Left lobe of liver (tissue), 2 donors: ENCODE measurements at regions not wholly inside any gene's neighbourhood (a gene's known extent, or its start where the extent isn't known, plus 50 kb on each side); places are given as distances from the start of the nearest gene placed in this dataset.

ENCODE experiments used
- ATAC-seq: fragments of 200-7000 bp; cut with Tn5 transposase; one replicate; pipeline ENCODE4 v1.9.1; 2020; ENCODE audit warnings: mild to moderate bottlenecking, moderate library complexity
- DNase-seq: peaks from one replicate; pipeline ENCODE4 v3.0.0-alpha.2; 2020; ENCODE audit warnings: low spot score
- donor health status: DM: no; HTN: no; CAD: no; lungs with moderate emphysema.
- donor health status: DM: no; HTN: yes; CAD: no.

GRCh38 chr5:109944461-109944860, 254.7 kb downstream of the MAN2A1 start:
- DNase-seq: no peak
- no peak for ATAC-seq

- no peak for DNase-seq
- ATAC-seq: peak; percentile 95
These were observed 255.5 kb downstream of the MAN2A1 start for GRCh38 chr5:109945097-109945678.

- no peak for ATAC-seq
These were observed 256.2 kb downstream of the MAN2A1 start for GRCh38 chr5:109945723-109946480.

DNA sequence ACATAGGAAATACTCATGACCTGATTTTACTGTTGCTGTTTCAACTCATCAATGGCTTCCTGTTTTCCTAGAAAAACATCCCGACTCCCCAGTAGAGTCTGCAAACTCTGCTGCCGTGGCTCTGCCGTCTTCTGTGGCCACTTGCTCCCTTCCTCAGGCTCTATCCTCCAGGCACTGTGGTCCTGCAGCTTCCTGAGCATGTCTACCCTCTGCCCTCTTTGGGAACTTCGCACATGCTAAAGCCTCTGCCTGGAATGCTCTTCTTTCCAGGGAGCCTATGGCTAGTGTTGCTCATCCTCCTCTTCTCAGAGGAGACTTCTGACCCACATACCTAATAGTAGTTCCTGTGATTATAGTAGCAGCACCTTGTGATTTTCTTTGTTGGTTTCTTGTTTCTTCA, 256.9 kb downstream of the MAN2A1 start:
- DNase-seq (no peak), ATAC-seq (no peak)

More at GRCh38 chr5:109945723-109946480, 256.2 kb downstream of the MAN2A1 start:
- no peak for DNase-seq

GRCh38 chr5:109947667-109948066, 257.9 kb downstream of the MAN2A1 start:
- DNase-seq (no peak), ATAC-seq (no peak)

DNA sequence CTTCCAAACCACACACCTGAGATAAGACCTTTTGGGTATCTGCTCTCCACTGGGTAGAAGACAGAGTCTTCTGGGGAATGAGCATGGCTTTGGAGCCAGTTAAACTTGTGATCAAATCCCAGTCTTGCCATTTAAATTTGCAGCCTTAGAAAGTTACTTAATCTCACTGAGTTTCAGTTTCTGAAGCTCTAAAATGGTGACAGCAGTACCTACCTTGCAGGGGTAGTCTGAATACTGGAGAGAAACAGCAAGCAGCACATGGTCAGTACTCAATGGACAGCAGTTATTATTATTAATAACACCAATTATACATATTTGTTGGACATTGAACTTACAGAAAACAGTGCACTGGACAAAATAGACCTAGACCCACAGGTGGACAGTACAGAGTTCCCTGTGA, 260.9 kb downstream of the MAN2A1 start:
- ATAC-seq (no peak), DNase-seq (no peak)

- DNase-seq (no peak), ATAC-seq (no peak)
These were observed 261.6 kb downstream of the MAN2A1 start for GRCh38 chr5:109951348-109951747.

- DNase-seq (no peak), ATAC-seq (peak; percentile 51)
These were observed 262.0 kb downstream of the MAN2A1 start for GRCh38 chr5:109951758-109952157.

DNA sequence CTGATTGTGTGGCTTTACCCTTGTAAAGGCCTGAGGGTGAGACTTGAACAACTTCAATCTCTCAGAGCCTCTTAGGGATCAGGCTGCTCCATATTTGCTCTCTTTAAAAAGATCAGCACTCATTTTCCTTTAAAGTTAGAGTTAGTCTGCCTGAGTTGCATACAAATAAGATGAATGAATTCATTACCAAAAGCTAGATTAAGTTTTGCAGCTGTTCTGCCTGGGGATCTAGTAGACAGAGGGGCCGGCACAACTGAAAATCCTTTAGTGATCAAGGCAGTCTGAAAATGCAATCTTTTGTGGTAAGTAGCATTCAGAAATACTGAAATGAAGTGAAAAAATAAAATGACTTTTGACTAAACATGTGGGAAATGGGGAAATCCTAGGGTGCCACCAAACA, 264.0 kb downstream of the MAN2A1 start:
- DNase-seq (no peak), ATAC-seq (no peak)

DNA sequence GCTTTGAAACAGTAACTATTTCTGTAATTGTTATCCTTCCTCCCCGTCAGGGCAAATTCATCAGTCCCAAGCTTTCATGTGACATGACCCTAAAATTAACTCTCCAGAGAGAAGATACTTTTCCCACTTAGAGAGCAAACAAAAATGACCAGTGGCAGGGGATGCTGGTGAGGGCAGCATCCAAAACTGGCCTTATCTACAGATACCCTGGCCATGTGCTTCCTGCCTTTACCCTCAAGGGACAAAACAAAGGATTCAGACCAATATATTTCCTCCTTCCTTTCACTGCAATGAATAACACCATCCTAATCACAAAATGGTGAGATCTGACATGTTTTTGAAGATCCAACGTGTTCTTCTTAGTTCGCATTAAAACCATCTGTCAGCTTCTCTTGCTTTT, 267.2 kb downstream of the MAN2A1 start:
- DNase-seq (no peak), ATAC-seq (no peak)

- no peak for DNase-seq
- no peak for ATAC-seq
These were observed 268.4 kb downstream of the MAN2A1 start for GRCh38 chr5:109958082-109958481.

DNA sequence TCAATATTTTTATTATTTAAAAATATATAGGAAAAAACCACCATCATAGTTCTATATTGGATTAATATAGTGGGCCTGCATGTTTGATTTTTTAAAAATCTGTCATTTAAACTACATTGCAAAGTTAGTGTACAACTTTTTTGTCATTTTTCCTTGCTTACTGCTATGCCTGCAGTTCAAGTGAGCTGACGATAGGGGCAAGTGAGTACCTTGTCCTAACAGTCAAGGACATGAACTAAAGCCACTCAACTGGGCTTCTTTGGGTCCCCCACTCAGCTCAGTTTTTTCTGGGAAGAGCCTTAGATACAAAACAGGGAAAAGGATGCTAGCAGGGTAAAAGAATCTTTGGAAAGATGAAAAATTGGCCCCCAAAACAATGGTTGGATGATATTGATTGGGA, 269.9 kb downstream of the MAN2A1 start:
- ATAC-seq (no peak), DNase-seq (no peak)

- no peak for DNase-seq
- peak; percentile 23 for ATAC-seq
These were observed 272.0 kb downstream of the MAN2A1 start for GRCh38 chr5:109961751-109962150.

- no peak for ATAC-seq
- DNase-seq: no peak
These were observed 273.3 kb downstream of the MAN2A1 start for GRCh38 chr5:109962882-109963603.

GRCh38 chr5:109964136-109964535, 274.4 kb downstream of the MAN2A1 start:
- DNase-seq (no peak), ATAC-seq (no peak)

- DNase-seq (no peak), ATAC-seq (no peak)
These were observed 275.9 kb downstream of the MAN2A1 start for GRCh38 chr5:109965634-109966033.

- DNase-seq (no peak), ATAC-seq (no peak)
These were observed 282.2 kb downstream of the MAN2A1 start for GRCh38 chr5:109971968-109972367.

- ATAC-seq: no peak
These were observed 292.3 kb downstream of the MAN2A1 start for GRCh38 chr5:109981979-109982378.

DNA sequence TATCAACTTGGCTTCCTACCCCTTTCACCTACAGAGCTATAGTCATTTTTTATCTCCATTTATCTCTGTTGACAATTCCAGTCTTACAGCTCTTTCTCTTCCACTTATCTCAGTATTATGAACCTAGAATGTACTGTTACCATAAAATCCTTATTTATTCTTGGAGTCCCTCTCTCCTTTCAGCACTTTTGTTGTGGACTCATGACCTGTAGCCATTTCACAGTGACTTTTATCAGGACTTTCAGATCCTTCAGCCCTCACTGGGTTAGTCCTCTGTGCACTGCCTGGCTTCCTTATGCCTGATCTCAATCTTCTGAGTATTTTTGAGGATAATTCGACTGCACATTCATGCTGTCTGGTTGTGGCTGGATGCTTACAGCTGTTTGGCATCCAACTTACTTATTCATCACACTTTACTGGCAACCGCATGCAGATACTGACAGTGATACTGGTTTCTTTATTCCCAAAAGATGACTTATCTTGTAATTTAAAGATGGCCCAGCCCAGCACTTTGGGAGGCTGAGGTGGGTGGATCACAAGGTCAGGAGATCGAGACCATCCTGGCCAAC, 293.3 kb downstream of the MAN2A1 start:
- no peak for DNase-seq
- ATAC-seq: no peak

More at GRCh38 chr5:109981979-109982378, 292.3 kb downstream of the MAN2A1 start:
- DNase-seq: no peak

GRCh38 chr5:109986726-109987125, 297.0 kb downstream of the MAN2A1 start:
- DNase-seq (no peak), ATAC-seq (no peak)

DNA sequence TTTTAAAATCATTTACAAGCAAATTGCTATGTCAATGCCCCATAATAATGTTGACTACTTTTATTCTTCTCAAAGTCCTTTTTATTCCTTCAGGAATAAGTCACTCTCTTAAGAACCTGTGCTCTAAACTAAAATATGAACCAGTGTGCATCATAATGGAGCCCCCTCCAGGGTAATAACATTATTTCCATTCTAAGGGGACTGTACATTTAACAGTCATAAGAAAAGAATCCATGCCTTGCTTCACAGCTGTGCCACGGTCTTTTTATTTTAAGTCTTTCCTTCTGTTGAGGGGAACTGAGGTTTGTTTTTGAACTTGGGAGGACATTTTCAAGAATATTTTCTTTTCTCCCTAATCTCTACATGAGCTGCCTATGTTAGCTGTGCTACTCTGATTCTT, 297.6 kb downstream of the MAN2A1 start:
- DNase-seq (no peak), ATAC-seq (no peak)

GRCh38 chr5:109987970-109988369, 298.2 kb downstream of the MAN2A1 start:
- no peak for ATAC-seq
- no peak for DNase-seq
